CD8-positive, alpha-beta memory T cell (primary cell): ENCODE measurements at regions not wholly inside any gene's neighbourhood (a gene's known extent, or its start where the extent isn't known, plus 50 kb on each side); places are given as distances from the start of the nearest gene placed in this dataset.
"Not testable (repeated sequence)": the region's sequence is repeated elsewhere in the genome, so short reads cannot be mapped to it uniquely, and the experiment has no call there.

ENCODE experiments used
- CTCF ChIA-PET: fragments of 350-600 bp; sonication (Branson Sonifier 250); formaldehyde crosslinking; loops from one replicate; lab custom pipeline; 2021; ENCODE audit warnings: antibody characterized with exemption; lab: Charles Lee
- POLR2A ChIA-PET: fragments of 350-600 bp; sonication (Branson Sonifier 250); formaldehyde crosslinking; loops from one replicate; lab custom pipeline; 2021; ENCODE audit warnings: antibody characterized with exemption; lab: Charles Lee
- DNase-seq, 5 donors: peaks; one replicate each; pipeline versions ENCODE4 v3.0.0 to v3.0.0-alpha.2; 2020 to 2022; ENCODE audit warnings: mixed read lengths in 1 of 5
- H3K27ac ChIP-seq: one replicate; pipeline ENCODE4 v1.7.0; 2013; ENCODE audit warnings: low read depth, mild to moderate bottlenecking, low read length, moderate library complexity
- H3K27me3 ChIP-seq: 2 replicates; pipeline ENCODE4 v1.7.0; 2013; ENCODE audit warnings: low read length, mild to moderate bottlenecking; ENCODE audit not compliant: insufficient read depth, poor library complexity, severe bottlenecking
- H3K36me3 ChIP-seq: 2 replicates; pipeline ENCODE4 v1.7.0; 2013; ENCODE audit warnings: mild to moderate bottlenecking, low read length, moderate library complexity; ENCODE audit not compliant: insufficient read depth
- H3K4me1 ChIP-seq: 2 replicates; pipeline ENCODE4 v1.7.0; 2013; ENCODE audit warnings: mild to moderate bottlenecking, low read length, moderate library complexity; ENCODE audit not compliant: insufficient read depth
- H3K4me3 ChIP-seq: 2 replicates; pipeline ENCODE4 v1.7.0; 2013; ENCODE audit warnings: mild to moderate bottlenecking, low read length
- H3K9me3 ChIP-seq: 2 replicates; pipeline ENCODE4 v1.7.0; 2013; ENCODE audit warnings: mild to moderate bottlenecking, low read length
- H3K27ac Mint-ChIP-seq, 8 donors: one replicate each; pipeline ENCODE4 v1.8.0; 2020 to 2021; ENCODE audit warnings: mixed read lengths in 8 of 8, mild to moderate bottlenecking in 6 of 8, inconsistent platforms in 3 of 8, moderate library complexity in 3 of 8
- H3K27me3 Mint-ChIP-seq, 2 donors: one replicate each; pipeline ENCODE4 v1.8.0; 2020 to 2021; ENCODE audit warnings: mixed read lengths in 2 of 2, mild to moderate bottlenecking in 1 of 2, moderate library complexity in 1 of 2
- H3K36me3 Mint-ChIP-seq, 3 donors: one replicate each; pipeline ENCODE4 v1.8.0; 2020 to 2021; ENCODE audit warnings: mixed read lengths in 3 of 3, inconsistent platforms in 1 of 3, mild to moderate bottlenecking in 1 of 3
- H3K4me1 Mint-ChIP-seq, 3 donors: one replicate each; pipeline ENCODE4 v1.8.0; 2020 to 2021; ENCODE audit warnings: mixed read lengths in 3 of 3, inconsistent platforms in 1 of 3, mild to moderate bottlenecking in 1 of 3
- H3K4me3 Mint-ChIP-seq, 7 donors: one replicate each; pipeline ENCODE4 v1.8.0; 2020 to 2021; ENCODE audit warnings: mixed read lengths in 7 of 7, mild to moderate bottlenecking in 6 of 7, moderate library complexity in 4 of 7, inconsistent platforms in 2 of 7
- H3K9me3 Mint-ChIP-seq, 5 donors: one replicate each; pipeline ENCODE4 v1.8.0; 2020 to 2022; ENCODE audit warnings: mixed read lengths in 5 of 5, mild to moderate bottlenecking in 3 of 5, moderate library complexity in 2 of 5, inconsistent platforms in 1 of 5

DNA sequence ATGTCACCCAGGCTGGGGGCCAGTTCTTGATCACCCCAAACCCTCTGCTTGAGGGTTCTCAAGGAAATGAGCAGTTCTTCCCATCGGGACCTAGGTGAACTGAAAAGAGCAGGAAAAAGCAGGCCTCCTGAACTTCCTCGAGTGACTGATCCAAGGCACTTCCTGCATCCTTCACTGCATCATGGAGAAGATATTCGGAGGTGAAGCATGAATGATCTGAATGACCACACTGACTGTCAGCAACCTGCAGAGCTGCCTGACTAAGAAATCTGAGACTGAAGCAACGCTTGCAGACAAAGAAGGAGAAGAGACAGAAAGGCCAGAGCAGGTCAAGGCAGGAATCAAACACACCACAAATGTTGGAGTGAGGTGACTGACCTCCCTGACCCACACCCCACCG lies 420.2 kb downstream of the AGTPBP1 start:
- ChIA-PET POLR2A (no interaction called here), CTCF (no interaction called here)
- no peaks in the 10 kb centered on the region for H3K36me3 ChIP-seq
- Mint-ChIP-seq H3K4me3 (no peak overlapping the region), H3K27ac (no peak overlapping the region), H3K9me3 (peaks cover 2 to 15% (median 7%) of the 10 kb centered on the region in 5 donors), H3K36me3 (no peaks in the 10 kb centered on the region), H3K27me3 (peaks cover 11 to 26% of the 10 kb centered on the region in 2 donors), H3K4me1 (no peaks in the 10 kb centered on the region)
- no peak for DNase-seq
- no peak overlapping the region for H3K4me3 ChIP-seq
- no peaks in the 10 kb centered on the region for H3K27me3 ChIP-seq
- H3K9me3 ChIP-seq: no peaks in the 10 kb centered on the region
- H3K27ac ChIP-seq: no peak overlapping the region
- no peaks in the 10 kb centered on the region for H3K4me1 ChIP-seq

DNA sequence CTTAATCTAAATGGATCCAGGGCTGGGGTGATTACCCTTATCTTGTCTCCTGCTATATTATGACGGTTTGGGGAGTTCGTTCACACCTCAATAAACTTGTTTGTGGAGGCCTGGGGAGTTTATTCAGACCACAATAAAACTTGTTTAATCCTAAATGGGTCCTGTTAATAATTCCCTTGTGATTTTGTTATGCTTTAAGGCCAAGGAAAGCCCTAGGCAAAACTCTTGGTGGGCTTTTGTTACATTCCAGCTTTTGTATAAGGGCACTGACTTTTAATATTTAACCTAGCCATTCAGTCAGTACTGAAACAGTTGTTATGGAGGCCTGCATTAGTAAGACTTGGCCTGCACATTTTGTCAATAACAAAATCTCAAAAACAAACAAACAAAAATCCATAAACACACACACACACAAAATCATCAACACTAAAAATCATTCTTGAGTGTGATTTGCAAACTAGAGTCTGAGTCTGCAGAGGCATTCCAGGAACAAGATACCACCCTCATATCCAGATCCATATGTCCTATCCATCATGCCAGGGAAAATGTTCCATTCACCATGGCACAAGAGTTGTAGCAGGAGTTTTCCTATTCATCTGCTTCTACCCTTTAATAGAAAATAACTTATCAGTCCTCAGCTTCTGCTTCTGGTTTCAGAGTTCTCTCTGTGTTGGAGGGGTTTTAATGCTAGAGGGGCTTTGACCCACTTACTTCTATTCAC lies 421.7 kb downstream of the AGTPBP1 start:
- Histone ChIP-seq H3K36me3 (no peaks in the 10 kb centered on the region), H3K9me3 (no peaks in the 10 kb centered on the region), H3K27ac (no peak overlapping the region), H3K4me1 (no peaks in the 10 kb centered on the region), H3K4me3 (no peak overlapping the region), H3K27me3 (no peaks in the 10 kb centered on the region)
- ChIA-PET CTCF (no interaction called here), POLR2A (no interaction called here)
- Mint-ChIP-seq H3K36me3 (no peaks in the 10 kb centered on the region), H3K9me3 (peaks cover 2 to 12% (median 6%) of the 10 kb centered on the region in 5 donors), H3K27ac (no peak overlapping the region), H3K27me3 (peaks cover 12 to 21% of the 10 kb centered on the region in 2 donors), H3K4me3 (no peak overlapping the region), H3K4me1 (no peaks in the 10 kb centered on the region)
- no peak for DNase-seq

DNA sequence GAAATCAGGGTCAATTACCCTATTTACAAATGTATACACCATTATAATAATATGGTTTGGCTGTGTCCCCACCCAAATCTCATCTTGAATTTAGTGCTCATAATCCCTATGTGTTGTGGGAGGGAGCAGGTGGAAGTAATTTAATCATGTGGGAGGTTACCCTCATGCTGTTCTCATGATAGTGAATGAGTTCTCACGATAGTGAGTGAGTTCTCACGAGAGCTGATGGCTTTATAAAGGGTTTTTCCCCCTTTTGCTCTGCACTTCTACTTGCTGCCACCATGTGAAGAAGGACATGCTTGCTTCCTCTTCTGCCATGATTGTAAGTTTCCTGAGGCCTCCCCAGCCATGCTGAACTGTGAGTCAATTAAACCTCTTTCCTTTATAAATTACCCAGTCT lies 426.2 kb downstream of the AGTPBP1 start:
- H3K27me3 ChIP-seq, H3K4me3 ChIP-seq, POLR2A ChIA-PET, H3K36me3 ChIP-seq, H3K9me3 ChIP-seq, CTCF ChIA-PET, DNase-seq, H3K36me3 Mint-ChIP-seq, H3K27ac Mint-ChIP-seq, H3K27ac ChIP-seq, H3K4me1 ChIP-seq, H3K4me3 Mint-ChIP-seq, H3K4me1 Mint-ChIP-seq: not testable (repeated sequence)
- peaks cover 5 to 10% of the 10 kb centered on the region in 2 donors for H3K27me3 Mint-ChIP-seq
- peaks cover 2 to 15% (median 5%) of the 10 kb centered on the region in 5 donors for H3K9me3 Mint-ChIP-seq

DNA sequence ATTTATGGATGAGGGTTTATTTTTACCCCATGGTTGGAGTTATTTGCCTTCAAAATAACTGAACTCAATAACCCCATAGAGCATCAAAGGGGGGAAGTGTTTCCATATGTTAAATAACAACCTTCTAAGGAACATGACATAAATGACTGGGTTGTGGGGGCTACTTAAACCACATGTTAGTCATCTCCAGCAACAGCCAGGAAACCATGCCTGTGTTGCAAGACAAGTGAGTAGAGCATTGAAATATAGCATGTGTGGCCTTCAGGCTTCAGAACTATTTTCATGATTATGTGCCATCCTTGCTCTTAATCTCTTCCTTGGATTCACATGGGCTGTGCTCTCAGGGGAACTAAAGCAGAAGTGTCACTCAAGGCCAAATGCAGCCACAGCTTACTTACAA lies 431.2 kb downstream of the AGTPBP1 start:
- peaks cover 0 to 5% of the 10 kb centered on the region in 2 donors for H3K27me3 Mint-ChIP-seq
- H3K4me3 ChIP-seq: no peak overlapping the region
- H3K36me3 Mint-ChIP-seq: no peaks in the 10 kb centered on the region
- H3K4me1 Mint-ChIP-seq: no peaks in the 10 kb centered on the region
- H3K27me3 ChIP-seq: no peaks in the 10 kb centered on the region
- H3K9me3 Mint-ChIP-seq: peaks cover 0 to 15% (median 5%) of the 10 kb centered on the region in 5 donors
- ChIA-PET POLR2A (no interaction called here), CTCF (no interaction called here)
- H3K27ac Mint-ChIP-seq: no peak overlapping the region
- no peak overlapping the region for H3K27ac ChIP-seq
- no peak for DNase-seq
- H3K36me3 ChIP-seq: no peaks in the 10 kb centered on the region
- no peaks in the 10 kb centered on the region for H3K4me1 ChIP-seq
- H3K9me3 ChIP-seq: no peaks in the 10 kb centered on the region
- H3K4me3 Mint-ChIP-seq: no peak overlapping the region

DNA sequence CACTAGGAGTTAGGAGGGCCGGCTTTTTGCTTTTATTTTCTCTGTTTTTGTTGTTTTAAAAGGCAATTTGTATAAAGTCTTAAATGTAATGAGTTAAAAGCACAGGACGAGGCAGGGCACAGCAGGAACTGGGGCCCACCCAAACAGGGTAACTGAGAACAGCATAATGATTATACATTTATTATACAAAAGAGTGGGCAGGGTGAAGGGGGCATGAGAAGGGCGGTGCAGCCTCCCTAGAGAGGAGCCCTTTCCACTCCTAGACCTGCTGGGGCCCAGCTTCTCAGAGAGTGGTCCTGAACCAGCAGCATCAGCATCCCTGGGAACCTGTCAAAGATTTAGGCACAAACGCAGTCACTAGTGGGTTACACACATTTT lies 438.0 kb downstream of the AGTPBP1 start:
- Mint-ChIP-seq H3K4me1 (no peaks in the 10 kb centered on the region), H3K27me3 (peaks cover 8 to 19% of the 10 kb centered on the region in 2 donors), H3K9me3 (no peaks in the 10 kb centered on the region), H3K36me3 (no peaks in the 10 kb centered on the region), H3K4me3 (no peak overlapping the region), H3K27ac (peak overlapping the region in 1 of 8 donors; percentile 58)
- no peak for DNase-seq
- H3K4me3 ChIP-seq: no peak overlapping the region
- no peaks in the 10 kb centered on the region for H3K36me3 ChIP-seq
- H3K4me1 ChIP-seq: no peaks in the 10 kb centered on the region
- no peaks in the 10 kb centered on the region for H3K27me3 ChIP-seq
- ChIA-PET CTCF (no interaction called here), POLR2A (no interaction called here)
- H3K27ac ChIP-seq: no peak overlapping the region
- no peaks in the 10 kb centered on the region for H3K9me3 ChIP-seq

DNA sequence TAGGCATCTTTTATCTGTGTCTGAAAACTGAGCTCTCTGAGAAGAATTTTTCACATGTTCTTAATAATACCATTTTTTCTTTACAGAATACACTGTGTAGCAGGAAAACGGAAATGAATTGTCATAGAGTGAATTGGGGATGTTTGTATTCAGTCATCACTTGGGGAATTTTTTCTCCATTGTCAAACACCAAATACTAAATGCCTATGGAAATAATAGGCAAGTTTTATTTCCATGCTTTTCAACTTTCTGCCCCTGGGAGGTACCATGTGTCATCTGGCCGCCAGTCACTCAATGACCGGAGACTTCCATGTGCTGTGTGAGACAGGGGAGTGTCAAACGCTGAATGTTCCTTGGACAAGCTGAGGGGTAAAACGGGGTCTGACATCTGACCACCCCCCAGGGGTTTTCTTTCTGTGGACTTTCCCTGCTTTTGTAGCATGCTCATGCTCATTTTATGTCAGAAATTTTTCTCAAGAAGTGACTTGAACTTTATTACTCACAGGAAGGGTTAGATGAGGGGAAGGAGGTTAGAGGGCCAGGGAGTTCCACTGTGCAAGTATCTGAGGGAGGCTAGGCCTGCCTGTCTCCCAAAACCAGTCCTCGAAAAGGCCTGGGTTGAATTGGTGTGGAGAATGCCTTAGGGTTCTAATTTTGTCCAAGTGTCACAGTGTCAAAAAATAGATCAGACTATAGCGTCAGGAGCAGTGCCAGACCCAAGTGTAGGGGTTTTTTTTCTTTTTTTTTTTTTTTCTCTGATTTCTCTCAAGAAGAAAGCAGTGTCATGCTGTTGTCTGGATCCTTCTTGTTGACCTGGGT lies 438.6 kb downstream of the AGTPBP1 start:
- Mint-ChIP-seq H3K4me1 (no peaks in the 10 kb centered on the region), H3K4me3 (no peak overlapping the region), H3K36me3 (no peaks in the 10 kb centered on the region), H3K9me3 (no peaks in the 10 kb centered on the region), H3K27ac (peak overlapping the region in 1 of 8 donors; percentile 58), H3K27me3 (peaks cover 8 to 21% of the 10 kb centered on the region in 2 donors)
- no peaks in the 10 kb centered on the region for H3K27me3 ChIP-seq
- no peaks in the 10 kb centered on the region for H3K9me3 ChIP-seq
- H3K27ac ChIP-seq: no peak overlapping the region
- H3K4me3 ChIP-seq: no peak overlapping the region
- no peaks in the 10 kb centered on the region for H3K4me1 ChIP-seq
- H3K36me3 ChIP-seq: no peaks in the 10 kb centered on the region
- CTCF ChIA-PET: no interaction called here
- DNase-seq: no peak
- POLR2A ChIA-PET: no interaction called here

DNA sequence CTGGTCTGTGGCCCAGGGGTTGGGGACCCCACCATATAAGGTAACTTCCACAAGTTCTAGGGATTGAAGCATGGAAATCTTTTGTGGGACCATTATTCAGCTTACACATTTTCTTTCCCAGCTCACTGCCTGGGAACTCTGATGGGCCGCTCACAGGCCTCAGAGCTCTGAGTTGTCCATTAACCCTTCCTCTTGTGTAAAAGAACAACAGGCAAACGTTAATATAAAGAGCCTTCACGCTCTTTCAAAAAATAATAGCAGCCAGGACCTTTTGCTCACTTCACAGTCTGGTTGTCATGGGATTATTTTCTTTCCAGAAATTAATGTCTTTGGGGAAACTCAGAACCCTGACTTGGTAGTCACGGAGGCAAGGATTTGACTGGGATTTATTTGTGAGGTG lies 443.3 kb downstream of the AGTPBP1 start:
- Histone ChIP-seq H3K9me3 (no peaks in the 10 kb centered on the region), H3K27me3 (no peaks in the 10 kb centered on the region), H3K36me3 (no peaks in the 10 kb centered on the region), H3K4me3 (no peak overlapping the region), H3K4me1 (no peaks in the 10 kb centered on the region), H3K27ac (no peak overlapping the region)
- Mint-ChIP-seq H3K4me3 (no peak overlapping the region), H3K27ac (peak overlapping the region in 1 of 8 donors; percentile 30), H3K4me1 (no peaks in the 10 kb centered on the region), H3K9me3 (peaks cover 0 to 4% (median 0%) of the 10 kb centered on the region in 5 donors), H3K27me3 (peaks cover 6 to 28% of the 10 kb centered on the region in 2 donors), H3K36me3 (no peaks in the 10 kb centered on the region)
- DNase-seq: no peak
- POLR2A ChIA-PET: no interaction called here
- CTCF ChIA-PET: no interaction called here

DNA sequence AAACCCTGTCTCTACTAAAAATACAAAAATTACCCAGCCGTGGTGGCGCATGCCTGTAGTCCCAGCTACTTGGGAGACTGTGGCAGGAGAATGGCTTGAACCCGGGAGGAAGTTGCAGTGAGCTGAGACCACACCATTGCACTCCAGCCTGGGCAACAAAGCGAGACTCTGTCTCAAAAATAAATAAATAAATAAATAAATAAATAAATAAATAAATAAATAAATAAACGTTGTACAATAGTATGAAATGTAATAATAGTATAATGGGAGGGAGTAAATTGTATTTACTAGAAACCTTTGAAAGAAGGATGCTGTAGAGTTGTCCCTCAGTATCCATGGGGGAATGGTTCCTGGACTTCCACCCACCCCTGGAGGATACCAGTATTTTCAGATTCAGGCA lies 446.5 kb downstream of the AGTPBP1 start:
- peaks cover 3 to 20% of the 10 kb centered on the region in 2 donors for H3K27me3 Mint-ChIP-seq
- CTCF ChIA-PET, H3K4me3 ChIP-seq, H3K4me1 ChIP-seq, POLR2A ChIA-PET, H3K27ac Mint-ChIP-seq, H3K36me3 Mint-ChIP-seq, H3K9me3 ChIP-seq, H3K27ac ChIP-seq, H3K27me3 ChIP-seq, DNase-seq, H3K4me3 Mint-ChIP-seq, H3K9me3 Mint-ChIP-seq, H3K36me3 ChIP-seq: not testable (repeated sequence)
- peaks cover 14 to 18% (median 17%) of the 10 kb centered on the region in 3 donors for H3K4me1 Mint-ChIP-seq
